ENCODE measurements at regions not wholly inside any gene's neighbourhood (a gene's known extent, or its start where the extent isn't known, plus 50 kb on each side); places are given as distances from the start of the nearest gene placed in this dataset.

- no peak for DNase-seq
- Mint-ChIP-seq H3K4me3 (no peak overlapping the region), H3K4me1 (peaks cover 41% of the 10 kb centered on the region), H3K36me3 (ENCODE audit: low read depth) (no peaks in the 10 kb centered on the region), H3K27me3 (ENCODE audit: low read depth, poor library complexity) (peaks cover 23% of the 10 kb centered on the region), H3K9me3 (no peaks in the 10 kb centered on the region), H3K27ac (no peak overlapping the region)
- TF ChIP-seq CTCF (IDR thresholded peaks at IDR 0.05): no peak
Measured at GRCh38 chr12:131353376-131353775, 357.5 kb upstream of the SFSWAP start.

- no peak overlapping the region for H3K27ac Mint-ChIP-seq
- no peaks in the 10 kb centered on the region for H3K36me3 Mint-ChIP-seq (ENCODE audit: low read depth)
Measured at GRCh38 chr12:131353826-131354225, 357.1 kb upstream of the SFSWAP start.

GRCh38 chr12:131355361-131356245, 355.3 kb upstream of the SFSWAP start:
- no peaks in the 10 kb centered on the region for H3K36me3 Mint-ChIP-seq (ENCODE audit: low read depth)
- H3K4me1 Mint-ChIP-seq: peaks cover 26% of the 10 kb centered on the region
- H3K27ac Mint-ChIP-seq: no peak overlapping the region
- H3K4me3 Mint-ChIP-seq: no peak overlapping the region
- H3K27me3 Mint-ChIP-seq (ENCODE audit: low read depth, poor library complexity): peaks cover 22% of the 10 kb centered on the region
- DNase-seq: no peak
- H3K9me3 Mint-ChIP-seq: peaks cover 9% of the 10 kb centered on the region
- no peak for TF ChIP-seq CTCF (IDR thresholded peaks at IDR 0.05)

More at GRCh38 chr12:131353826-131354225, 357.1 kb upstream of the SFSWAP start:
- no peak for DNase-seq
- no peak for TF ChIP-seq CTCF (IDR thresholded peaks at IDR 0.05)
- H3K4me3 Mint-ChIP-seq: no peak overlapping the region
- H3K4me1 Mint-ChIP-seq: peaks cover 38% of the 10 kb centered on the region
- no peaks in the 10 kb centered on the region for H3K9me3 Mint-ChIP-seq
- H3K27me3 Mint-ChIP-seq (ENCODE audit: low read depth, poor library complexity): peaks cover 20% of the 10 kb centered on the region

GRCh38 chr12:131356485-131357184, 354.3 kb upstream of the SFSWAP start:
- H3K4me3 Mint-ChIP-seq: no peak overlapping the region
- H3K27me3 Mint-ChIP-seq (ENCODE audit: low read depth, poor library complexity): peaks cover 27% of the 10 kb centered on the region
- no peak for DNase-seq
- no peaks in the 10 kb centered on the region for H3K36me3 Mint-ChIP-seq (ENCODE audit: low read depth)
- peaks cover 9% of the 10 kb centered on the region for H3K9me3 Mint-ChIP-seq
- no peak for TF ChIP-seq CTCF (IDR thresholded peaks at IDR 0.05)
- no peak overlapping the region for H3K27ac Mint-ChIP-seq
- H3K4me1 Mint-ChIP-seq: peaks cover 26% of the 10 kb centered on the region

GRCh38 chr12:131357185-131357747, 353.6 kb upstream of the SFSWAP start:
- Mint-ChIP-seq H3K27me3 (ENCODE audit: low read depth, poor library complexity) (peaks cover 32% of the 10 kb centered on the region), H3K27ac (no peak overlapping the region), H3K4me1 (peaks cover 26% of the 10 kb centered on the region), H3K9me3 (peaks cover 9% of the 10 kb centered on the region), H3K4me3 (no peak overlapping the region), H3K36me3 (ENCODE audit: low read depth) (no peaks in the 10 kb centered on the region)
- DNase-seq: no peak
- no peak for TF ChIP-seq CTCF (IDR thresholded peaks at IDR 0.05)
